ENCODE measurements at regions not wholly inside any gene's neighbourhood (a gene's known extent, or its start where the extent isn't known, plus 50 kb on each side); places are given as distances from the start of the nearest gene placed in this dataset.

DNA sequence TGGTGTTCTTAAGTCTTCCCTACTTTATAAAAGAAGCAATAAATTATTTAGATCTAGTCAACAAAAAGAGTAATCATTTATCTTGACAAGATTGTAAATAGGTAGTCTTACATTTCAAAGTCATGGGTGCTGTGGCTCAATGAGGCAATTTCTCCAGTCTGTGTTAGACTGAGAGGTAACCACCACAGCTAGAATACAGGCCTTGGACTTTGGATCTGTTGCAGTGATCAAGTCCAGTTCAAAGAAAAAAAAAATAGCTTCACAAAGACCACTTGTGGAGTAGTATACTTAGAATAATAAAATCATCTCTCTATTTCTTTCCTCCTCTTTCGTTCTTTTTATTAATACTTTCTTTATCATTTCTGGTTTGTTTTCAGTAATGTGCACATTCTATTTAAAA, 93.1 kb upstream of the FSIP2 start:
- TF ChIP-seq, protein P1, sequence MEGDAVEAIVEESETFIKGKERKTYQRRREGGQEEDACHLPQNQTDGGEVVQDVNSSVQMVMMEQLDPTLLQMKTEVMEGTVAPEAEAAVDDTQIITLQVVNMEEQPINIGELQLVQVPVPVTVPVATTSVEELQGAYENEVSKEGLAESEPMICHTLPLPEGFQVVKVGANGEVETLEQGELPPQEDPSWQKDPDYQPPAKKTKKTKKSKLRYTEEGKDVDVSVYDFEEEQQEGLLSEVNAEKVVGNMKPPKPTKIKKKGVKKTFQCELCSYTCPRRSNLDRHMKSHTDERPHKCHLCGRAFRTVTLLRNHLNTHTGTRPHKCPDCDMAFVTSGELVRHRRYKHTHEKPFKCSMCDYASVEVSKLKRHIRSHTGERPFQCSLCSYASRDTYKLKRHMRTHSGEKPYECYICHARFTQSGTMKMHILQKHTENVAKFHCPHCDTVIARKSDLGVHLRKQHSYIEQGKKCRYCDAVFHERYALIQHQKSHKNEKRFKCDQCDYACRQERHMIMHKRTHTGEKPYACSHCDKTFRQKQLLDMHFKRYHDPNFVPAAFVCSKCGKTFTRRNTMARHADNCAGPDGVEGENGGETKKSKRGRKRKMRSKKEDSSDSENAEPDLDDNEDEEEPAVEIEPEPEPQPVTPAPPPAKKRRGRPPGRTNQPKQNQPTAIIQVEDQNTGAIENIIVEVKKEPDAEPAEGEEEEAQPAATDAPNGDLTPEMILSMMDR (IDR thresholded peaks at IDR 0.05), result no peak
- TF ChIP-seq POLR2AphosphoS5 (IDR thresholded peaks at IDR 0.05), result no peak
